Effector CD8-positive, alpha-beta T cell (primary cell): ENCODE measurements at regions not wholly inside any gene's neighbourhood (a gene's known extent, or its start where the extent isn't known, plus 50 kb on each side); places are given as distances from the start of the nearest gene placed in this dataset.
"Not testable (repeated sequence)": the region's sequence is repeated elsewhere in the genome, so short reads cannot be mapped to it uniquely, and the experiment has no call there.

Experiments
- DNase-seq: peaks from one replicate; lab custom pipeline; 2025; lab: John Stamatoyannopoulos, UW

DNA sequence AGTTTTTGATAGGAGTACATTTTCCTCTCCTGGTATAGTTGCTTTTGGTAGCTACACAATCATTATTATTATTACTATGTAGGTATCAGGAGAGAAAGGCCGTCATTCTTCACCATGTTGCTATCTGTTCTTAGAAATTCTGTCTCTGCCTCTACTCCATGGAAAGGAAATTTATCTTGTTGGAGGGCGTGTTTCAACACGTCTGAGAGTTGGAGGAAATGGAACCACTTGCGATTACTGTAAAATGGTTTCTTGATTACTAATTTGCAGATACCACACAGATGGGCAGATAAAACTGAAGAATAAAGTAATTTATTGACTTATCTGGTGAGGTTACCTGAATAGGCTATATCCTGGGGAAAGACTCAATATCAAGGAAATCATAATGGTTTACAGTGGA is 488.4 kb downstream of the NR2F2 start:
- no peak for DNase-seq

DNA sequence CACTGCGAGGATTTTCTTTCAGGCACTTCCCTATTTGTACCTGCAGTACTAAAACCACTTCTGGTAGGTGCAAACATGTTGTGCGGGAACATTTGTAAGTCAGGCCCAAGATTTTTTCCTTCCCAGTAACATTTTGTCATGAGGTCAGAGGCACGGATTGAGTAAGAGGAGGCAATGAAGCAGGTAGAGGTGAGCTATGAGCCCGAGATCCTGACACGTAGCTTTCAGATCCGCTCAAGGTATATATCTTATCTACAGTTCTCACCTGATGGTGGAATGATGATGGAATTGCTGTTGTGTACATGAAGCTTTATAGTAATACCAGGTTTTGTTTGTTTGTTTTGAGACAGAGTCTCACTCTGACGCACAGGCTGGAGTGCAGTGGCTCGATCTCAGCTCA is 497.5 kb downstream of the NR2F2 start:
- DNase-seq = no peak

DNA sequence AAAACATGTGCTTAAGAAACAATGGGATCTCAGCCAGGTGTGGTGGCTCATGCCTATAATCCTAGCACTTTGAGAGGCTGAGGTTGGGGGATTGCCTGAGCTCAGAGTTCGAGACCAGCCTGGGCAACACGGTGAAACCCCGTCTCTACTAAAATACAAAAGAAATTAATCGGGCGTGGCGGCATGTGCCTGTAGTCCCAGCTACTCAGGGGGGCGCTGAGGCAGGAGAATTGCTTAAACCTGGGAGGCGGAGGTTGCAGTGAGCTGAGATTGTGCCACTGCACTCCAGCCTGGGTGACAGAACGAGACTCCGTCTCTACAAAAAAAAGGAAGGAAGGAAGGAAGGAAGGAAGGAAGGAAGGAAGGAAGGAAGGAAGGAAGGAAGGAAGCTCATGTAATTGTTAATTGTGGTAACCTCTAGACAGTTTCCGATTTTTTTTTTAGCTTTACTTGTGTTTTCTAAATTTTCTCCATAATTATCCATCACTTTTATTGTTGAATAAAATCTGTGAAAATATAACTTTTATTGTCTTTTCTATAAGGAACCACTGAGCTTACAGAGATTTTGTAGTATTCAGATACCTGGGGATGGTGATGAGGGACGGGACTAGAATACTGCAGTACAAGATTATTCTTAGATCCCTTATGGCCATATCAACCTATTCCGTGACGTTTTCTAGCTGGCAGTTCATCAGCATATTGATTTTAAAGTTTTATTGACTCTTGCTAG is 506.9 kb downstream of the NR2F2 start:
- DNase-seq = no peak

DNA sequence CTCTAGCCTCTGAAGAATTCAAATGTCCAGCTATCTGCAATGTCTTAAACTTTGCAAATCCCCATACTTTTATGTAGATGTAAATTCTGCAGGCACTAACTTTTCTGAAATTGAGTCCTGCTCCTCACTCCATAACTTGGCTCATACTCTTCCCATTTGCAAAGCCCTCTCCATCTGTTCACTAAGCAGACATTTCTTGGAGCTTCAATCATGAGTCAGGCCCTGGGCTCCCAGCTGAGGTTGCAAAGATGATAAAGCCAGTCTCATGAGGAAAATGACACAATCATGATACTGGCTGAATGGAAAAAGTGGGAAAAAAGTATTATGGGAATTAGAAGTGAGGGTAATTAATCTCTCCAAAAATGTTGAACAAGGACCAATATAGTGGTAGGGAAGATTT is 507.6 kb downstream of the NR2F2 start:
- DNase-seq = no peak

DNA sequence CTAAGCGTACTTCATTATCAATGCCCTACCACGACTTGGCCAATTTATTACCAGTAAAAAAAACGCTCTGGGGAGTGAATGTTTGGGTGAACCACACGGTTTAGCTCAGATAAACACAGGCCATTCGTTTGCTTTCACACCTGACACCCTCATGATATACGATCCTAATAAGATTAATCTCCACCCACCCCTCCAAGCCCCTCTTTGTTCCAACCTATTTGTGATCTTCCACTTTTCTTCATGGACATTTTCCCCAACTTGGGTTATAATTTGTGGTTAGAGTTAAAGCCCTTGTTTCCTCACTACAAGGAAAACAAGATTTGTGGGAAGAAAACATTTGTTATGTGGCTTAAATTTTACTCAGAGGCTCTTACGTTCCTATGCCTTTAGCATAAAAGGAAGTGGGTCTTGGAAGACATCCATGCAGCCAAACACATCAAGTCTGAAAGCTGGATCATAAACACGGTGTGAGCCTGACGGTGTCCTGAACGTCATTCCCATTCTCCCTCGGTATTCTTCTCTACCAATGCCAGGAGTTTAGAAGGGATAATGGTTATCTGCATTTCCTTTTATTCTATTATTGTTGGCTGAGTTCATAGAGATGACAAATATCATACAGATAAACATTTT is 518.9 kb downstream of the NR2F2 start:
- no peak for DNase-seq

DNA sequence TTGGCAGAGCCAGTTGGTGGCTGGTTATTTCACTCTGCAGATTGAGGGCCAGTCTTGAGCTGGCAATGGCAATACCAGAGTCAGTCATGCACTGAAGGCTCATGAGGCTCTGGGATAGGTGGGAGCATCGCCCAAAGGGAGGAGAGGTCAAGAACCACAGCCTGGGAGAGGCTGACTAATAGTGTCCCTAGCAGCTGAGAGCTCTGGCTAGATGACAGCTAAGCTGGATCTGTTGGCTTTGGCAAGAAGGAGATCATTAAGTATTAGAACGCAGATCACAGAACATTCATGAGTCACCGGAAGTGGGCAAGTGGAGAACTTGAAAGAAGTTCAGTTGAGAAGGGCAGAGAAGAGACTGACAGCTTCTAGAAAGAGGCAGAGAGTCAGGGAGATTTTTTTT is 521.1 kb downstream of the NR2F2 start:
- no peak for DNase-seq

DNA sequence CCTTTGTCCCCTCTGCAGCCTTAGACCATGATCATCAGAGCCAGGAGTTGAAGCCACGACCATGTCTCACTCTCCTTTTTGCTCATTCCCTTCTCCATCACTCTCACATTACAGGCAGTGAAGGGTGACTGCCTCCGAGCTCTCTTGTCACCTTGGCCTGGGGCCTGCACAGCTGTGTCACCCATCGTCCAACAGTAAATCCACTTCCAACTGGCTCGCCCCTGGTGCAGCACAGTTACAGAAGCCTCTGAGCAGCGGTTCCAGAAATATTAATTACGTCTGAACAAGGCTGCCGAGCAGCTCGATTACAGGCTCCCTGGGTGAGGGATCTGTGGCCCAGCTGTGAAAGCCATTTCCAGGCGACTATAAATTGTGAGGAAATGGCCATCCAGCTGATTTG is 528.2 kb downstream of the NR2F2 start:
- DNase-seq = no peak

DNA sequence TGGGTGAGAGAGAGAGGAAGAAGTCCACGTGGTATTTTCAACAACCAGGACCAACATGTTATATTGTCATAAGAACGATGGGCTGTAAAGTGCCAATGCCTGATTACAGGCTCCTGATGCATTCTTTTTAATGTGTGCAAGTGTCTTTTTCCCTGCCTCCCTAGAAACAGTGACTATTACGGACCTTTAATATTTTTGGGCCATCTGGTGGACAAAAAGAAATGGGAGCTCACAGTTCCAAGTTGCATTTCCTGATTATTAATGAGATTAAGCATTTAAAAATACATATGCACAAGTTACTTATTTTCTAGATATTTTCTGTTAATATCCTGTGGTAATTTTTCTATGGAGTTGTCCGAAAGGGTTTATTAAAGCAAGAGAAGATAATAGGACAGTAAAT is 530.2 kb downstream of the NR2F2 start:
- no peak for DNase-seq

DNA sequence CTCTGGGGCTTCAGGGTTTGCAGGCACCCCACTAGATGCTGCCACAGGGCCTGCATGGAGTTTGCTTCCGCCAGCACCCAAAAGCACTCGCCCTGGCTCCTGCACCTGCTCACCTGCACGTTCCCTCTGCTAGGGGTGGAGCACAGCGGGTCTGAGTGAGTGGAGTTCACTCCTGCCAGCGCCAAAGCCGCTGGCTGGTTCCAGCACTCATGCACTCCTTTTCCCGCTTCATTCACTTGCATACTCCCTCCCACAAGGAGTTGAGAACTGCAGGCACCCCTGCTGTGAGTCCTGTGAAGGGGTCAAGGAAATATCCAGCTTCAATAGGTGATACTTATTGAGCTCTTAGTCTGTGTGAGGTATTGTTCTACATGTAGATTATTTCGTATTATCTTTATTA is 537.5 kb downstream of the NR2F2 start:
- DNase-seq = no peak

DNA sequence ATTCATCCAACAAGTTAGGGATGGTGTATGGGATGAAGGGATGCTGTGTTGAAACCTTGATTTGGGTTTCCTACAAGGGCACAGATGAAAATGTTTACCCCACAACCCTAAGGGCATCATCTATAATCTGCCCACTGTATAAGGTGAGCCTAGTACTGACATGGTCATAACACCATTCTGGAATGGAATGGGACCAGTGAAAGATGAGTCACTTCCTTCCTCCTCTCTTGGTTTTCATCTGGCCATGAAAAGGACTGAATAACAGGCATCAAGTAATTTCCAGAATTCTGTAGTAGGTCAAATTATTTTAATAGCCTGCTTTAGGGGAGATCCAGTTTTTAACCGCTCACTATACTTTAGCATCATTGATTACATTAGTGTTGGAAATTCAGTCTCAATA is 538.6 kb downstream of the NR2F2 start:
- DNase-seq = no peak

DNA sequence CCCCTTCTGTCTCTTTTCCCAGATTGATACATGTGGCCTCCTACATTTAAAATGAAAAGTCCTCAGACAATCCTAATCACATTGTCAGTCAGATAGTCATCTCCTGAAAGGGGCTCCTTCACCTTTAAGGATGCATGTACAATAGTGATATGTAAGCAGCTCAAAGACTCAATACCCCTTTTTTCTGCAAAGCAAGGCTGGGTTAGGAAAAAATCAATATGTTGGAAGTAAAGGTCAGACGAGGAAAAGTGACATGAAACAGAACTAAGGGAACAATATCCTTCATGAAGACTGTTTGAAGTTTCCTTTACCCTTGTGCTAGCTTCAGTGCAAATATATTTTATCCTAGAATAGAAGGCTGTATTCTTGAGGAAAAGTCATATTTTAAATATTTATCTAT is 539.3 kb downstream of the NR2F2 start:
- DNase-seq = no peak

DNA sequence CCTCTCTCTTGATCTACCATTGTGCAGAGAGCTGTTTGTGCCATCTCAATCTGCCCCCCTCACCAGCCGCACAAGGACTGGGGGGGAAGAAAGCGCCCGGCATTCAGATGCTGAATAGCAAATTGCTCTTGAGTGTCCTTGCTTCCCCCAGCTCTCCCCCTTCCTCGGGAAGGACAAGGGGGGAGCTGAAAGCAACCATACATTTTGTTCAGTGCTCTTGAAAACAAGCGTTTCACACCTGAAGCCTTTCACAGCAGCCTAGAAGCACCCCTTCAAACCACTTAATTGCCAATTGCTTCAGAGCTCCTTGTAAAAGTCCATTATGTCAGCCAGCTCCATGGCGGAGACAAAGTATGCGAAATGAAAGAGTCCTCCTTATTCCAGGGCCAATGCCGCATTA is 540.1 kb downstream of the NR2F2 start:
- DNase-seq = no peak

DNA sequence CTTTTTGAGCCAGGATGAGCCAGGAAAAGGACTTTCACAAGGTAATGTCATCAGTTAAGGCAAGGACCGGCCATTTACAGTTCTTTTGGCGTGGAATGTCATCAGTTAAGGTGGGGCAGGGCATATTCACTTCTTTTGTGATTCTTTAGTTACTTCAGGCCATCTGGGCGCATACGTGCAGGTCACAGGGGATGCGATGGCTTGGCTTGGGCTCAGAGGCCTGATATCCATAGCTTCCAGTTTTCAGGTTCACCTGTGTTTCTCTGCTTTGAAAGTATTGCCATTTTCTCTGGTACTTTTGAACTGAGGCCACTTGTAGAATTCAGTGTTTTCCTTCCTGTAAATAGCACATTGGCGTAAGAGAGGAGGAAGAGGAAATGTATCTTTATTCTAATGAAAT is 546.9 kb downstream of the NR2F2 start:
- not testable (repeated sequence) for DNase-seq

DNA sequence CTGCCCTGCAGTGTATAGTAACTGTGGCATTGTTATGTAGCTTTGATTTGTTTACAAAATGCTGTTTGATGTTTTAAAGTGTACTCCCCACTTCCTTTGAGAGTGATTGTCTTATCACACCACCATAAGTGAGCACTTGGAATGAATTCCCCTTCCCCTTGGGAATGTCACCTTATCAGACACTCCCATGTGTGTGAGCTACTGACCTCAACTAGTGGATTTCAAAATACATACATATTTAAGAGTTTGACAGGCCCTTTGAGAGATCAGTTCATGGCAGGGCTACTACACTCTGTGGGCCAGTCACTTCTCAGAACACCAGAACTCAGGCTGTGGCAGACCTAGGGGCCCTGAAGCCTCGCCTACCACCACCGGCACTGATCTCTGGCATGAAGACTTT is 547.6 kb downstream of the NR2F2 start:
- DNase-seq = no peak

DNA sequence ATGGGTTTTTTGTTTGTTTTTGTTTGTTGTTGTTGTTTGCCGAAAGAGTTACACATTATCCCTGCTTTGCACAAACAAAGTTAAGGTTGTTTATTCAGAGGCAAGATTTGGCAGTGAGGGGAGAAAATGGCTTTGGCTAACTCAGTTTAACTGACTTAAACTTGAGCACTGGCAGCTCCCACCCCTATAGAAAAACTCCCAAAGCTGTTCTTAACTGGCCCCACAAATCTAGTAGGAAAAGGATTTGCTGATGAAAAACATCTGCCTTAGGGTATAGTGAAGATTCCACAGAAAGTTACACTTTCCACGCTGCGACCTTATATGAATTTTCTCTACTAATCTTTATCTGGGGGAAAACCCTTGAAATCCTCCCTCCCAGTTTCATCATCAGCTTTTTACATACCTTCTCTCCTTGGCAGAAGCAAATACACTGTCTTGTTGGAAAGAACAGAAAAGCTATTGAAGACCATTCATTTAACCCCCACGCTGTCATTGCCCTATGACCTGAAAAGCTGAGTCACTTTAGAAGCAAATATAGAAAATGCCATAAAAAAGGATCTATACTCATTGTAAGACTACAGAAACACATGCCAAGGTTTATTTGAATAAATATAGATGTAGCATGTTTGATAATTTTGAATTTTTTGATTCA is 551.7 kb downstream of the NR2F2 start:
- no peak for DNase-seq

DNA sequence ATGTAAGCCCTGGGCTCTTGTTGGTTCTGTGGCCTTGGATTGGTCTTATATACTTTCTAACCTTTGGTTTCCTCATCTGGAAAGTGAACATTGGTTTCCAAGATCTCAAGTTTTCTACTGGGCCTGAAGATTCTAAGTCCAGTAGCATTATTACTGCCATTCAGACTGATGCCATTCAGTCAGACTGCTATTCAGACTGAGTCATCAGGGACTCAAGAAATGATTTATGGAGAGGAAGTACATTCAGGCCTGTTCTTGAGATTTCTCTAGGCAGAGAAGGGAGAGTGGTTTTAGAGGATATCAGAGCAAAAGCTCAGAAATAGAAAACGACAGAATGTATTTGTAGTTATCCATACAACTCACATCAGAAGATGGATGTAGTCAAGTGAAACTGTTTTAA is 557.2 kb downstream of the NR2F2 start:
- no peak for DNase-seq

DNA sequence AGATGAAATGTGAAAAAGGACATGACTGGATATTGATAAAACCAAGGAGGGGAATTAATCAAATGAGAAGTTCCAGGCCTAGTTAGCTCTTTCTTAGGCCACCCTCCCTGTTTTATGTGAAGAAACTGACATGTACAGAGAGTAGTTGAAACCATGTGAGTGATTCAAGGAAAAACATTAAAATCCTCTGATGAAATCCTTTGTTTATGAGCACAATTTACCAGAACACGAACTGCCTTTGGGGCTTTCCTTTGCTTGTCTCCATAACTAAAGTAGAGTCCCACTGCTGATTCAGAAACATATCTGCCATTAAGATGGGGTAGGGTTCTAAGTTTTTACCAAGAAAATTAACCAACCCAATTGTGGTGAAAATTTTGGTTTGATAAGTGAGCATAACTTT is 558.3 kb downstream of the NR2F2 start:
- no peak for DNase-seq

DNA sequence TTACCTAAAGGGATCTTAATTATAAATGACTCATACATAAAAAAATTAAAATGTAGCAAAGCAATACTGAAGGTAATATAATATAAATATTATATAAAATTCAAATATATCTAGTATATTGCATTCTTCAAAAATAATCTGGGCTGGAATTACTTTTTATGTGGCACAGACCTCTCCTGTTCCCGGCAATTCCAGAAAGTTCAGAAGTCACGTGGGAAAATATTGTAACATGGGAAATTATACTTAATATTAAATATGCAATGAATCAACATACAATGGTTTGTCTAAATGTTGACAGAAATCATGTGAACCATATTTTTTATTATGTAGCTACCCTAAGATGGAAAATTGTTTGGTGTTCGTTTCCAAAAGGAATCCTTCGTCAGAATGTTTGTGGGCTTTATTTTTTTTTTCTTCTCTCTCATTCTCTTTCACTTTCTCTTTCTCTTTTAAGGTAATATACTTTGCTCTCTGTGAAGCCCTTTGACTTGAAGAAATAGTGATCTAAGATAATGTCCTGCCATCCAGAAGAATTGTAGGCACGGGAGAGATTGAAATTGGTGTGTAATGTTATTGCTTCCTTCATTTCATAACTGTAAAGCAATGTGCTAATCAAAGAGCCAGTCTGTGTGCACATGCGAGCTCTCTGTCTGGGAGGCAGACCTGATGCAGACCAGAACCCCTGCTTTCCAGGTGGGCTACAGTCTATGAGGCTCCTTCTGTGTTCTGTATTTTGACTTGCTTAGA is 559.4 kb downstream of the NR2F2 start:
- no peak for DNase-seq

DNA sequence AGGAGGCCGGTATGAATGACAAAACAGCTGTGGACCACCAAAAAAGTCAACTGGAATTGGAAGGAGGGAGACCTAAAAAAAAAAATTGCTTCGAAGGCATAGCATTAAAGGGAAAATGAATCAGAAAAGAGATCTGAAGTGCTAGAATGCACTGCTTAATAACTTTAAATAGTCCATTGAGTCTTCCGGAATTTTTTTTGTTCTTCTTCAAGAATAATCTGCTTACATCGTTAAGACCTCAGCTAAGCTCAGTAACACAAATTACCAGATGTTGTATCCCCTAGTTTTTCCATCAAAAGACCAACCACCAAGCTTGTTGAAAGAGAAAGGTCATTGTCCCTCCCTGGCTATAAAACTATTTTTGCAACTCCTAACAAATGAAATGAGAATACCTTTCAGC is 560.5 kb downstream of the NR2F2 start:
- DNase-seq = no peak

DNA sequence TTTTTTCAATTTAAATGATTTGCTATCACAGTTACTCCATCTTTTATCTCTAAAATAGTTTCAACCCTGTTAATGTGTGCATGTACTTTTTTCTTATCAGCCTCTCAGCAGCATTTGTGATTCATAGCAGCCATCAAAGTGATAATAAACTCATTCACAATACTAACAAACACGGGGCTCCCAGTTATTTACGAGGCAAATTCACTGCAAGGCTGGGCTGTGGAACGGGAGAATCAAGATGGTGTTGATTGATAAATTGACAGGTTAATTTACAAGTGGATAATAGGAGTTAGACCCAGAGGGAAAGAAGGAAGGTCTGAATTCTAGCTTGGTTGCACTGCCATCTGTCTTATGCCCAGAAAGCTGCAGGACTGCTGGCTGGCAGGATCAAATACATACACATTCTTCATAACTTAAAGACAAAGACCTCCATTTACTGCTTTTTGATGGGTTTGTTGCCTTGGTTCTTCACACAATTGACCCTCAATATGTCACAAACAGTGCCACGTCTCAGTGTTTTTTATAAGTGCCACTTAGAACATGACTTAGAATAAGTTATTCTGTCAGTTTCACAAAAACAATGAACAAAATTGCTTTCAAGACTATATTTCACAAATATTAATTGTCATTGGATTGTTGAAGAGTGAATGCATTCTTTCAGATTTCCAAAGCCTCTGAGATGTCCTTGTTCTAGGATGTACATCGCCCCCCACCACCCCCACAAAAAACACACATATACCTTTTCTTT is 562.8 kb downstream of the NR2F2 start:
- DNase-seq = no peak

DNA sequence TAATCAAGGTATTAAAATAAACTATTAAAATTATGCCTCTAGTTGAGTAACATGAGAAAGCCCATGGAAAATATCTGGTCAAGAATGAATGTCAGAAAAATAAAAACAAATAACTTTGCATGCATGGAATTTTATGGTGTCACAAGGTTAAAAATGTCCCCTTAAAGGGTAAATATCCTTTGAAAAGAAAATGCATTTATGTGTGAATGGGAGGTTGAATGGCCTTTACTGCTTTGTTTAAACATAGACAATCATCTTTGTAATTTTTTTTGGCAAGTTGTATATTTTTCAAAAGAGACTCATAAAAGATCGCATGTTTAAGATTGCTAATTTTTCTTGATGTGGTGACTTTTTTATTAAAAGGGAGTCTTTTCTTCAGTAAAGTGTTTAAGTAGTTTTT is 564.2 kb downstream of the NR2F2 start:
- DNase-seq = no peak

DNA sequence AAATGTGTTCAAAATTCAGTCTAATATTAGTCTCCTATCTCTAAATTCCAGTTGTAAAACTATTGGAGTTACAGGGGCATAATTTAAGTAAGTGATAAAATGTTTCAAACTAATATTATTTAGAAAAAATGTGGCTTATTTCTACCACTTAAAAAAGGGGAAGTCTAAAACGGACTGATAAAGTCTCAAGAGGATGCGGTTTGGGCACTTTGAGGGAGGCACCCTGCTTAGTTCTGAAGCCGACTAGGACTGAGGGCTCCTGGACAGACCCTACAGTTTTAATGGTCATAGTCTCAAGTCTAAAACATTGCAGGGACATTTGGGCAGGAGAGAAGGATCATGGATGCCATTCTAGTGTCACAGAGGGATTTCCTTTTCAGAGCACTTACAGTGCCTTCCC is 566.3 kb downstream of the NR2F2 start:
- DNase-seq = no peak
